Activated T-cell treated with anti-CD3 and anti-CD28 coated beads for 48 hours (primary cell): ENCODE measurements at regions not wholly inside any gene's neighbourhood (a gene's known extent, or its start where the extent isn't known, plus 50 kb on each side); places are given as distances from the start of the nearest gene placed in this dataset.
"Not testable (repeated sequence)": the region's sequence is repeated elsewhere in the genome, so short reads cannot be mapped to it uniquely, and the experiment has no call there.

Experiments
- DNase-seq: peaks from one replicate; pipeline ENCODE4 v3.0.0-alpha.2; 2020; ENCODE audit warnings: low read depth

GRCh38 chr2:176854062-176854461 is 358.5 kb upstream of the HNRNPA3 start:
- no peak for DNase-seq

- DNase-seq: no peak
Measured at GRCh38 chr2:176854878-176855277, 357.7 kb upstream of the HNRNPA3 start.

GRCh38 chr2:176856683-176857082 is 355.9 kb upstream of the HNRNPA3 start:
- DNase-seq: no peak

- no peak for DNase-seq
Measured at GRCh38 chr2:176865336-176865735, 347.3 kb upstream of the HNRNPA3 start.

GRCh38 chr2:176872406-176872805 is 340.2 kb upstream of the HNRNPA3 start:
- no peak for DNase-seq

GRCh38 chr2:176873403-176873802 is 339.2 kb upstream of the HNRNPA3 start:
- no peak for DNase-seq

GRCh38 chr2:176876493-176877103 is 336.0 kb upstream of the HNRNPA3 start:
- no peak for DNase-seq

- DNase-seq: no peak
Measured at GRCh38 chr2:176879426-176879995, 333.1 kb upstream of the HNRNPA3 start.

- not testable (repeated sequence) for DNase-seq
Measured at GRCh38 chr2:176882045-176882444, 330.5 kb upstream of the HNRNPA3 start.

GRCh38 chr2:176885001-176885643 is 327.5 kb upstream of the HNRNPA3 start:
- no peak for DNase-seq

- DNase-seq: no peak
Measured at GRCh38 chr2:176885661-176886060, 326.9 kb upstream of the HNRNPA3 start.

GRCh38 chr2:176891105-176891504 is 321.5 kb upstream of the HNRNPA3 start:
- DNase-seq: no peak

- no peak for DNase-seq
Measured at GRCh38 chr2:176891857-176892256, 320.7 kb upstream of the HNRNPA3 start.

- DNase-seq: no peak
Measured at GRCh38 chr2:176892676-176893226, 319.8 kb upstream of the HNRNPA3 start.

- DNase-seq: no peak
Measured at GRCh38 chr2:176895158-176895557, 317.4 kb upstream of the HNRNPA3 start.

GRCh38 chr2:176902454-176902853 is 310.1 kb upstream of the HNRNPA3 start:
- DNase-seq: no peak

GRCh38 chr2:176904053-176904452 is 308.5 kb upstream of the HNRNPA3 start:
- DNase-seq: not testable (repeated sequence)

GRCh38 chr2:176907341-176907740 is 305.3 kb upstream of the HNRNPA3 start:
- DNase-seq: no peak

- no peak for DNase-seq
Measured at GRCh38 chr2:176910828-176911227, 301.8 kb upstream of the HNRNPA3 start.

GRCh38 chr2:176913955-176914354 is 298.6 kb upstream of the HNRNPA3 start:
- no peak for DNase-seq

- DNase-seq: no peak
Measured at GRCh38 chr2:176914371-176914770, 298.2 kb upstream of the HNRNPA3 start.

GRCh38 chr2:176922545-176922944 is 290.0 kb upstream of the HNRNPA3 start:
- not testable (repeated sequence) for DNase-seq

- DNase-seq: no peak
Measured at GRCh38 chr2:176923205-176923604, 289.4 kb upstream of the HNRNPA3 start.
